Gastroesophageal sphincter (tissue), 4 donors: ENCODE measurements at regions not wholly inside any gene's neighbourhood (a gene's known extent, or its start where the extent isn't known, plus 50 kb on each side); places are given as distances from the start of the nearest gene placed in this dataset.

ENCODE experiments used
- ATAC-seq: fragments of 150-250 bp; one replicate; pipeline ENCODE4 v1.9.1; 2016; ENCODE audit warnings: mild to moderate bottlenecking, moderate library complexity
- H3K27ac ChIP-seq, 4 donors: fragments of 200-600 bp; sonication (generic) in 3 of 4; 1 replicate in 3 of 4; 2 replicates in 1 of 4; pipeline ENCODE4 v1.5.1; 2016 to 2019
- H3K27me3 ChIP-seq: fragments of 200-600 bp; sonication (generic); one replicate; pipeline ENCODE4 v1.5.1; 2019
- H3K36me3 ChIP-seq, 2 donors: fragments of 200-600 bp; sonication (generic); one replicate each; pipeline ENCODE4 v1.5.1; 2019; ENCODE audit warnings: control low read depth in 1 of 2
- H3K4me1 ChIP-seq, 3 donors: fragments of 200-600 bp; sonication (generic); 1 replicate in 2 of 3; 2 replicates in 1 of 3; pipeline ENCODE4 v1.5.1; 2016 to 2019; ENCODE audit warnings: control low read depth in 2 of 3
- H3K4me3 ChIP-seq, 2 donors: fragments of 200-600 bp; sonication (generic); one replicate each; pipeline ENCODE4 v1.5.1; 2019; ENCODE audit warnings: mild to moderate bottlenecking in 1 of 2, moderate library complexity in 1 of 2
- H3K9me3 ChIP-seq, 3 donors: fragments of 200-600 bp; sonication (generic); one replicate each; pipeline ENCODE4 v1.5.1; 2017 to 2019; ENCODE audit warnings: control low read depth in 2 of 3
- CTCF ChIP-seq, 4 experiments: fragments of 200-600 bp in 2 of 4; fragments of 450-650 bp in 2 of 4; sonication (generic) in 1 of 4; IDR thresholded peaks; one replicate each; pipeline ENCODE4 v1.5.1; 2017 to 2019; ENCODE audit warnings: antibody characterized with exemption in 4 of 4, mild to moderate bottlenecking in 2 of 4, moderate library complexity in 2 of 4
- EP300 ChIP-seq: sonication (generic); formaldehyde crosslinking; IDR thresholded peaks from one replicate; pipeline ENCODE4 v1.6.1; 2017; ENCODE audit warnings: antibody characterized with exemption, mild to moderate bottlenecking
- POLR2A ChIP-seq, 2 donors: fragments of 450-650 bp; IDR thresholded peaks; one replicate each; pipeline ENCODE4 v1.6.1; 2017; ENCODE audit warnings: antibody characterized with exemption in 2 of 2, mild to moderate bottlenecking in 2 of 2, moderate library complexity in 1 of 2
- POLR2AphosphoS5 ChIP-seq: sonication (generic); formaldehyde crosslinking; IDR thresholded peaks from one replicate; pipeline ENCODE4 v1.6.1; 2017; ENCODE audit warnings: antibody characterized with exemption
- WGBS, 2 donors: methylation state at CpG; one replicate each; pipeline ENCODE4 v1.1.5; 2018; ENCODE audit warnings: low coverage in 1 of 2; 5-methylcytosine and 5-hydroxymethylcytosine counted together

GRCh38 chr6:6891949-6892461 is 215.8 kb upstream of the RREB1 start:
- no peak for TF ChIP-seq POLR2AphosphoS5
- TF ChIP-seq EP300: no peak
- no peak for TF ChIP-seq POLR2A (IDR thresholded peaks at IDR 0.05)
- no peak for TF ChIP-seq CTCF (IDR thresholded peaks at IDR 0.05)
- no peaks in the 10 kb centered on the region for H3K4me1 ChIP-seq
- no peak overlapping the region for H3K27ac ChIP-seq
- H3K27me3 ChIP-seq: no peaks in the 10 kb centered on the region
- 60 to 73% methylated on average over 1 to 3 of the region's 6 CpGs for WGBS, 2 donors
- H3K9me3 ChIP-seq: no peaks in the 10 kb centered on the region
- no peak overlapping the region for H3K4me3 ChIP-seq
- no peak for ATAC-seq
- H3K36me3 ChIP-seq: no peaks in the 10 kb centered on the region

DNA sequence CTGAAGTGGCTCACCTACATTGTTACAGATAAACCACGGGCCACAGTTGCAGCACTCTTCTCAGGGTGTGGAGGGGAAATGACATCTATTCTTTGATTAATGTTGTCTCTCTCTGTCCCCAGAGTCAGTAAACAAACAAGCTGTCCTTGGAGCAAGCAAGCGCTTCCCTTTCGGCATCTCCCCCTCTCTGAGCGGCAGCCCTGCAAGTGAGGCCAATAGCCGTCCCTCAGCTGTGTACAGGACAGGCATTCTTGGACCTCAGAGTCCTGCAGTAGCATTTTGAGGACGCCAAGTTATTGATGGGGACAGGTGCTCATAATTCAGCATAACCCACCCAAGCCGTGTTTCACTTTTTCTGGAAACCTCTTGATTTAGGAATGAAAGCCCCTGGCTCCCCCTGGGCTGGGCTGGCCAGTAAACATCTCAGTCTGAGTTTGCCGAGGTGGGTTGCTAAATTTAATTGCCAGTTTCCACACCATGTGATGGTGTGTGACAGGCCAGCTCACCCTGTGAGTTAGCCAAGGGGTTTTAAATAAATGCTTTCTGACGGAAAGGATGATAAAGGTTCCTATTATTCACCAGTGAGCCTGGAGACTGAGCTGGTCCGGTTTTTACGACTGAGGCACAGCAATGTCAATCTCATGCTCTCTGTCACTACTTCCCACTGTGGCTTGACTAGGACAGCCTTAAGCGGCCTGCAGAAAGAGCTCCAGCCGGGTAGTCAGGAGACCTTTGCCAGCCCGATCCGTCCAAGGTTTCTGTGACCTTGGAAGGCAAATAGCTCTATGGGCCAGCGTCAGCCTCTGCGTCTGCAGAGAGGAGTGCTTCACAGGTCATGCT is 214.8 kb upstream of the RREB1 start:
- no peak overlapping the region for H3K4me3 ChIP-seq
- no peaks in the 10 kb centered on the region for H3K4me1 ChIP-seq
- ATAC-seq: no peak
- WGBS, 2 donors: 76 to 79% methylated on average over 3 to 13 of the region's 17 CpGs
- no peak overlapping the region for H3K27ac ChIP-seq
- H3K36me3 ChIP-seq: no peaks in the 10 kb centered on the region
- H3K27me3 ChIP-seq: no peaks in the 10 kb centered on the region
- no peaks in the 10 kb centered on the region for H3K9me3 ChIP-seq
- TF ChIP-seq POLR2A (IDR thresholded peaks at IDR 0.05): no peak
- TF ChIP-seq CTCF (IDR thresholded peaks at IDR 0.05): no peak
- TF ChIP-seq POLR2AphosphoS5: no peak
- no peak for TF ChIP-seq EP300

- TF ChIP-seq POLR2A (IDR thresholded peaks at IDR 0.05) (no peak), POLR2AphosphoS5 (no peak), CTCF (IDR thresholded peaks at IDR 0.05) (no peak)
- Histone ChIP-seq H3K4me3 (no peak overlapping the region), H3K36me3 (no peaks in the 10 kb centered on the region), H3K27ac (no peak overlapping the region), H3K27me3 (peaks cover 6% of the 10 kb centered on the region), H3K9me3 (no peaks in the 10 kb centered on the region), H3K4me1 (no peaks in the 10 kb centered on the region)
- WGBS, 2 donors: 86 to 95% methylated on average over 4 to 13 of the region's 19 CpGs
- ATAC-seq: no peak
These were observed 214.1 kb upstream of the RREB1 start for GRCh38 chr6:6893701-6894100.

- Histone ChIP-seq H3K36me3 (no peaks in the 10 kb centered on the region), H3K9me3 (no peaks in the 10 kb centered on the region), H3K27ac (no peak overlapping the region), H3K27me3 (peaks cover 21% of the 10 kb centered on the region), H3K4me1 (no peaks in the 10 kb centered on the region), H3K4me3 (no peak overlapping the region)
- WGBS, 2 donors: 86 to 92% methylated on average over 3 of the region's 3 CpGs
- no peak for ATAC-seq
- TF ChIP-seq POLR2A (IDR thresholded peaks at IDR 0.05): no peak
- TF ChIP-seq CTCF (IDR thresholded peaks at IDR 0.05): no peak
- no peak for TF ChIP-seq EP300
- no peak for TF ChIP-seq POLR2AphosphoS5
These were observed 211.8 kb upstream of the RREB1 start for GRCh38 chr6:6895929-6896328.

GRCh38 chr6:6897140-6897539 is 210.6 kb upstream of the RREB1 start:
- no peaks in the 10 kb centered on the region for H3K36me3 ChIP-seq
- 64 to 74% methylated on average over 3 of the region's 3 CpGs for WGBS, 2 donors
- TF ChIP-seq POLR2A (IDR thresholded peaks at IDR 0.05) (no peak), CTCF (IDR thresholded peaks at IDR 0.05) (no peak), POLR2AphosphoS5 (no peak), EP300 (no peak)
- H3K27ac ChIP-seq: no peak overlapping the region
- H3K9me3 ChIP-seq: no peaks in the 10 kb centered on the region
- no peak overlapping the region for H3K4me3 ChIP-seq
- no peak for ATAC-seq
- peaks cover 21% of the 10 kb centered on the region for H3K27me3 ChIP-seq
- no peaks in the 10 kb centered on the region for H3K4me1 ChIP-seq
